ENCODE measurements at regions not wholly inside any gene's neighbourhood (a gene's known extent, or its start where the extent isn't known, plus 50 kb on each side); places are given as distances from the start of the nearest gene placed in this dataset.

DNA sequence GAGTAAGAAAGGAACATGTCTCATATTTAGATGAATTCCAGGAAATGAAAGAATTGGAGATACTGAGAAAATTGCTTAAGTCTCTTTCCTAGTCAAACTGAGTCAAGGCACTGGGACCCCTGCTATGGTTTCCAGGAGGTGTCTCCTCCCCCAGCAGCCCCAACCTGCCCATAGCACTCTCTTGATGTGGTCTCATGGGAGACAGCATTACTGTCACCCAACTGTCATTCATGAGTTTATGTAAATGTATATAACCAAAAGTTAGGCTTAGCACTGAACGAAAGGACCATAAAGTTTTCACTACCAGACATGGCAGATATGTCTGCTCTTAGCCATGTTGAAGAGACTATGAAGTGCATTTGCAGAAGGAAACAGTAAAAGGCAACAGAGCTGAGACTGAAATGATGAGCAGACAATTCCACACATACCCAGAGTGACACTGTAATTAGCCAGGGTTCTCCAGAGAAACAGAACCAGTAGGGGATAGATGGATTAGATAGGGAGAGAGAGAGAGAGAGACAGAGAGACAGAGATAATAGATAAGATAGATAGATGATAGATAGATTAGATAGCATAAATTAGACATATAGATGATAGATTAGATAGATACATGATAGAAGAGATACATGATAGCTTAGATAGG is 328.1 kb downstream of the BRD1 start:
- DNase-seq, result no peak

DNA sequence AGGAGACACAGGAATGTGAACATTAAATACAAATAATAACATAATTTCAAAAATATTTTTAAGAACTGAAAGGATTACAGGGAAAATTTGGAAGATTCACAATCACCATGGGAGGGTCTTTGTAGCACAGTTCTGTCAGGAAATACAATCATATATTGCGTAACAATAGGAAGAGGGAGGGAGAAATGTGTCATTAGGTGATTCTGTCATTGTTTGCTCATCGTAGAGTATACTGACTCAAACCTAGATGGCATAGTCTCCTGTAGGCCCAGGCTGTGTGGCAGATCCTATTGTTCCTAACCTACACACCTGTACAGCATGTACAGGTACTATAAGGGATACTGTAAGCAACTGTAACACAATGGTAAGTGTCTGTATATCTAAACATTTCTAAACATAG is 330.4 kb downstream of the BRD1 start:
- DNase-seq, result no peak

DNA sequence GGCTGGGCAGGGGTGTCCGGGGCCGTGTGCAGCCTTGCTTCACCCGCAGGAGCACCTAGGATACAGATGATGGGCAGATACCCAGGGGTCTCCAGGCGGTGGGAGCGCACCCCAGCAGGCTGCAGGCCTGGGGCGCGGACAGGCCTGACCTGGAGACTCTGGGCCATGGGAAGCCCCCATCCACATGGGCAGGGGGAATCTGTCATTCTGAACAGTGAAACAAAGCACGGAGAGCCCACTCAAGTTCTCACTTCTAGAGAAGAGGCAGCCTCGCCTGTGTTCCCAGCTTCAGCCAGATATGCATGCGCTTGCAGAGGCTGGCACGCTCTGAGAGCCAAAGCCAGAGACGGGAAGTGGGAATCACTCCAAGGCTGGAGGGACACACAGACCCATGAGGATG is 333.1 kb downstream of the BRD1 start:
- no peak for DNase-seq

DNA sequence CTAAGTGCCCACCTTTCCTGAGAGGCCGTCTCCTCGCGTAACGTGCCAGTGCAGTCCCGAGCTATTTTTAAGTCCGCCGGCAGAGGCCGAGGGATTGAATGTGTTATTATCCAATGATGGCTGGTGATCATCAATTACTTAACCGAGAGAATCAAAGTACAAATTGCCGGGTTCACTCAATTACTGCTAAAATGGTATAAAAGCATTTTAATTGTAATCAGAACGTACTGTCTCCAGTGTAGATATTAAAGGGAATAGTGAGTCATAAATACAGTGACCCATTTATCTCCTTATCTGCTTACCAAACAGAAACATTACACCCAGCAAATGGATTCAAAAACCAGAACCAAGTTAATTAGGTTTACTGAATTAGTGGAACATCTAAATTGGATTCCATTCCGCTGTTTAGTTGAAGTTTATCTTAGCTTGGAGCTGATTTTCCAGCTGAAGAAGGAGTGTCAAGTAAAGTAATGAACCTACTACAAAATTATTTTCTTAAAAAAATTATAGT is 334.9 kb downstream of the BRD1 start:
- DNase-seq, result no peak

DNA sequence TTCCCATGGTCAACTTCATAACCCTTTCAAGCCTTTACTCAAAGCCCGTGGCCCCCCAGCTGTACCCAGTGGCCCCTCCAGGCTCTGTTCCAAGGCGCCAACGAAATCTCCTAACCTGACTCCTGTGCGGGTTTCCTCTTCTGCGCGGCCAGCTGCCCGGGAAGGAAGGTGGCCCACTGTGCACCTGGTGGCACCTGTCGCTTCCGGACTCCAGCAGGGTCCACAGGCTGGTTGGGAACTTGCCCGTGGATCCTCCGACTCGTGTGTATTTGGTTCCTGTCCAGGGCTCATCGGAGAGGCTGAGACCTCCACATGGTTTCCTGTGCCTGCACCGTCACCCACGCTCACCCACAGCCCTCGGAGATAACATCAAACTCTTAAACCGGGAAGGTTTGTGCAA is 335.4 kb downstream of the BRD1 start:
- DNase-seq, result no peak

DNA sequence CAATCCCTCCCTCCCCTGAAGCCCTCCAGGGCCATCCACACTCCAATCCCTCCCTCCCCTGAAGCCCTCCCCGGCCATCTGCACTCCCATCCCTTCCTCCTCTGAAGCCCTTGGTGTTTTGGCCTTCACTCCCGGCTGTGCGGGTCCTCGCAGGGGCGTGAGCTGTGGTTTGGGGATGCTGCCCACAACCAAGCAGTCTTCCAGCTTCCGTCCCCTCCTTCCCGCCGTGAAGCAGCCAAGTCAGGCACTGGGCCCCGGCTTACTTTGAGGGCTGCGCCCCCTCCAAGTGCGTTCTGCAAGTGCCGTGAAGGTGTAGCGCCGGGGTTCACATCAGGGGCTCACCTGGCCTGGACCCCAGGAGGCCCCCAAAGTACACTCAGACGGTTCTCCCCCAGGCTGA is 335.9 kb downstream of the BRD1 start:
- no peak for DNase-seq

DNA sequence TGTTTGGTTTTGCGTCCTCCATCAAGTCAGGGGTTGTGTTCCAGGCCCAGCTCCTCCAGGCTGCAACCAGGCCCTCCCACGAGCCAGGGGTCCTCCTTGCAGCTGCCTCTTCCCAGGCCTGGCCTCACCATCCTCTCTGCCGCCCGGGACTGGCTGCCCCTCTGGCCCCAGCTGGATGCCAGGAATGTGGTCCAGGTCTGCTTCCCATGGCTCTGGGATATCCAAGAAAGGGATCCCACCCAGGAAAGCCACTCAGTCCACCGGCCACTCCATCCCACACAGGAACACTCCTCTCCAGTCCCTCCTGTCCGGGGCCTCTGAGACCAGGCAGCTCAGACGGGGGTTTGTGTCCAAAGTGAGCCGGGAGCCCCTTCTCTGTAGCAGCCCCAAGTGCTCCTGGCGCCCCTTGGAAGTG is 336.4 kb downstream of the BRD1 start:
- no peak for DNase-seq

DNA sequence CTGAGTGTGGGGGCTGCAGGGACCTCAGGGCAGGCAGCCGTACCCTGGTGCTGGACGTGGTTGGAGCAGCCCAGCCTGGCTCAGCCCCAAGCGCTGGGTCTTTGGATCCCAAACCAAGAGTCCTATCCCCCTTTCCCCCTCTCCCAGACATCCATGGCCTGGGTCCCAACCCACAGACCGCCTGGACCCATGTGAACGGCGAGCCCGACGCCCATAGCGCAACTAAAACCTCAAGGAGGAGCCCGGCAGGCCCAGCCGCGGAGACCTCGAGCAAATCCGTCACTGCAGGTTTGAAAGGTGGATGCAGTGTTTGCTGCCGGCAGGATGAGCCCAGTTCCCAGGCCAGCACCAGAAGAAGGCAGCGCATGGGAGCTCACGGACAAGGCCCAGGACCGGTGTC is 337.0 kb downstream of the BRD1 start:
- no peak for DNase-seq

DNA sequence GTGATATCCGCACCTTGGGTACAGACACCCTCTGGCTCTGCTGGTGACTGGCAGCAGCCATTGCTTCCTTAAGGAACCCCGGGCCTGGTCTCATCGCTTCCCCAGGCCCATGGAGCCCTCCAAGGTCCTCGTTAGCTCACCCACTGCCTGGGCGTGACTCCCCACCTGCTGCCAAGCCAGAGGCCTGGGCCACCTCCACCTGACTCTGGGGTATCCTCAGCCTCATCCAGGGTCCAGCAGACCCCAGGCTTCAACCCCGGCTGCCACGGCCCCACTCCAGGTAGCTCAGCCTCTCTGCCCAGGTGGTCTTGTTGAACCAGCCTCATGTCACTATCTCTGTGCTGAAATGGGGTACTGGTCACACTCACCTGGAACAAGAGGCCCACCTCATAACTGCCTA is 337.9 kb downstream of the BRD1 start:
- no peak for DNase-seq

DNA sequence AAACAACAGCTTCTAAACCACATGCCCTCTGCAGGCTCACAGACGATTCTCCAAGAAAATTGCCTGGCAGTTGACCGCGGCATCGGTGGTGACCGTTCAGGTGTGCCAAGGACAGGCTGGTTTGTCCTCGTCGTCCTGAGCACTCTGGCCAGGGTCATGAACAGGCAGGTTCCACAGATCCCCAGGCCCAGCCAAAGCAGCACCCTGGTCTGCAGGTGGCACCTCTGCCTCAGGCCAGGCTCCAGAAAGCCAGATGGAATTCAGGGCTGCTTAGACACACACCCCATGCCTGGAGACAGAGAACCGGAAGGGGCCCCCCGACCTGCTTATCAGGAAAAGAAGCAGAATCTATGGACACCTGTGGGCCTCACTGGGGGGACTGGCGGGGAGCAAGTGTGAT is 338.7 kb downstream of the BRD1 start:
- no peak for DNase-seq

DNA sequence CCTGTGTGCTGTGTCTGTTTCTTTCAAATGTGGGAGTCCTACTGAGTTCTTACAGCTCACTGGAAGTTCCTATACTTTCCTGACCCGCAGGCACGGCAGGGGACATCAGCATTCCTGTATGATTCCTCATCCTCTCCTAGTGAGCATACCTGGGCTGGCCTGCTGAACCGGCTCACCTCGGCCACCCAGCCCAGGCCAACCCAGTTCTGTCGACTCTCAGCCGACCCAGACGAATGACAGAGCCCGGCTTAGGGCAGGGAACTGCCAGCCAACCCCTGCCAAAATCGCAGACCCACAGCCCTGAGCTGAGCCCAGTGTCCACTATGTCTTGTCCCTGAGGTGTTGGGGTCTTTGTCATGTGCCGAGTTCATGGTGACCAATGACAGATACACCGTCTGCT is 339.7 kb downstream of the BRD1 start:
- DNase-seq, result no peak

DNA sequence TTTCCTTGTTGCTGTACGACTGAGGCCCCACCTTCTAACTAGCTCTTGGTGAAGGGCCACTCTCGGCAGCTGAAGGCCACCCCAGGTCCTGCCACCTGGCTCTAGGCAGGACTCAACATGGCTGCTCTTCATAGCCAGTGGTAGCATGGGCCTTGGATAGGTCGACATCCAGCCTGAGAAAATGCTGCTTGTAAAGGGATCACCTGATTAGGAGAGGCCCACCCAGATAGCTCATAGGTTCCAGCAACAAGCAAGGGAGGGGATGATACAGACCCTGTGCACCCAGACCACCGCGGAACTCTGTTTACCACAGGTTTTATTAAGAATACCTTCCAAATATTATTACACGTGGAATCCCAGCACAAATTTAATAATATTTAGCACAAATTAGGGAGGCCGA is 341.4 kb downstream of the BRD1 start:
- DNase-seq, result no peak

DNA sequence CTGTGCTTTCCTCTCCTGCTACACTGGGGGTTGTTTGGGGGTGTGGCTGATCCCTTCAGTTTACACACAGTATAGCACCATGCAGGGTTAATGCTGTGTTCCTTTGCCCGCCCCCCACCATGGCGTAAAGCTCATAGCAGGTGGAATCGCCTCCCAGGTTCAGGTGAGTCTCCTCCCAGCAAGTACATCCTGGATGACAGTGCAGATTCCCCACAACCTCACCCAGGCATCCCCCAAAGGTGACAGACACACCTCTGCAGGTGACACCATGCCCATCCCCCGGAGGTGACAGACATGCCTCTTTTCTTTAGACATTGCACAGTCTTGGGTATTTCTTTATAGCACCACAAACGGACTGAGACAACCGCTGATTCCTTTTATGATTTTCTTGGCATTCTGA is 343.7 kb downstream of the BRD1 start:
- no peak for DNase-seq

DNA sequence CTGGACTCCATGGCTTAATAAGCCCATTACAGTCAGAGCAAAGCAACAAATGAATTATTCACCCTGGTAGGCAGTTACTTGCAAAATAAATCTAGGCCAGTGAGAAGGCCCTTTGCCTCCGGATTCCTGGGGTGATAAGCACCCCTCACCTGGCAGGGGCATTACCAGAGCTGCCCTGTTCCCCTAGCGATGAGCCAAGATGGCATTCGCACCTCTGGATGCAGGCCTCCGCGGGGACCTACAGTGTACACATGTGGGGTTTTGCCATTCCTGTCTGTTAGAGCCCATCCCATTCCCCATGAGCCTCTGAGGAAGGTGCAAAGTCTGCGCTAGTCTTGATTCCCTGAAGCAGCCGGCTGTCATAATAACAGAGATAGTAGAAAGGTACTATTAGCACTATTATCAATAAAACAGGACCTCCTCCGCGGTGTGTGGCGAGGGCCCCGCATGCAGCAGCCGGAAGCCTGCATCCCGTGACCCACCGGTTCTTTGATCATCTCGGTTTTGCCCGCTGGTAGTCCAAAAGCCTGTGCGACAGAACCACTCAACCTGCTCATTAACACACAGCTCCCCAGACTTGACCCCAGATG is 344.3 kb downstream of the BRD1 start:
- DNase-seq, result no peak

DNA sequence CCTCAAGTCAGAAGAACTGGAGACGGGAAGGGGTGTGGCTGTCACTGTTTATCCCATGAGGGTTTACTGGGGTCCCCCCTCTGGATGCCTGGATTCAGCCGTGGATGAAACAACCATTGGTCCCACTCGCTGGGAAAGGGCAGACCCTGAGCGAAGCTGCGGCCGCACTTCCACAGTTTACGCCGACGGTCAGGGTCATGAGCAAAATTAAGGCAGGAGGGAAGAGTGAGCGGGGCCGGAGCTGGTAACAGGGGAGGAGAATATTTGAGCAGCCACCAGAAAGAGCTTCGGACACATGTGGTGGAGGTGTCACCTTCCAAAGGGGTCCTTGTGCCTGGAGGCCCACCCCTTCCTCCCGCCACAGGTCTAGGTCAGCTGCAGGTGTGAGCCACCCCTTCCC is 344.9 kb downstream of the BRD1 start:
- DNase-seq, result no peak

DNA sequence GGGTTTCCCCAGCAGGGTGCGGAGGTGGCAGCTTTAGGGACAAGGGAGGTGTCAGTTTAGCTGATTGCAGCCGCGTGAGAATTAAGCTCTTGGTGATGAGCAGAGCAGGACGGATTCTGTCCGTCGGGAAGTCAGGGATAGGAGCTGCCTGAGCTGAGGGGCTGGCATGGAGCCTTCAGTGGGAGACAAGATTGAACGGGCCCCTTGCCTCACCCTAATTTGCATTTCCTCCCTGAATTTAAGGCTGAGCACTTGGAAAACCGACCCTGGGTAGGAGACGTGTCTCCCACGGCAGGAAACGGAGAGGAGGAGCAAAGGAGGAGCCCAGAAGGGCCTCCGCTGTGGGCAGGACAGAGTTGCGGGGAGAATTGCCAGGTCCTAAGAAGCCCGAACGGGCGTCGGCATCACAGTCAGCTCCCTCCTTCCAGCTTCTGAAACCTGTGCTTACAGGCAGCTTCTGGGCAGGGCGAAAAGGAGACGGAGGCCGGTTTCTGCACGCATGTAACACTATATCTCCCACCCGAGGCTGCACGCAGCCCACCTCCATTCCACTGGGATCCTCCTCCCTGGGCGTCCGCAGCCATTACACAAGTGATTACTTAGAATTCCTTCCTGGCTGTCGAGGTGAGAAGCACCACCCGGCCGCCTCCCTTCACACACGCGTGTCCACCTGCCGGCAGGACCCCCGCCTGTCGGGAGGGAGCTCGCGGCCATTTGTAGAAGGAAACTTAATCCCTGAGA is 345.8 kb downstream of the BRD1 start:
- DNase-seq, result no peak

DNA sequence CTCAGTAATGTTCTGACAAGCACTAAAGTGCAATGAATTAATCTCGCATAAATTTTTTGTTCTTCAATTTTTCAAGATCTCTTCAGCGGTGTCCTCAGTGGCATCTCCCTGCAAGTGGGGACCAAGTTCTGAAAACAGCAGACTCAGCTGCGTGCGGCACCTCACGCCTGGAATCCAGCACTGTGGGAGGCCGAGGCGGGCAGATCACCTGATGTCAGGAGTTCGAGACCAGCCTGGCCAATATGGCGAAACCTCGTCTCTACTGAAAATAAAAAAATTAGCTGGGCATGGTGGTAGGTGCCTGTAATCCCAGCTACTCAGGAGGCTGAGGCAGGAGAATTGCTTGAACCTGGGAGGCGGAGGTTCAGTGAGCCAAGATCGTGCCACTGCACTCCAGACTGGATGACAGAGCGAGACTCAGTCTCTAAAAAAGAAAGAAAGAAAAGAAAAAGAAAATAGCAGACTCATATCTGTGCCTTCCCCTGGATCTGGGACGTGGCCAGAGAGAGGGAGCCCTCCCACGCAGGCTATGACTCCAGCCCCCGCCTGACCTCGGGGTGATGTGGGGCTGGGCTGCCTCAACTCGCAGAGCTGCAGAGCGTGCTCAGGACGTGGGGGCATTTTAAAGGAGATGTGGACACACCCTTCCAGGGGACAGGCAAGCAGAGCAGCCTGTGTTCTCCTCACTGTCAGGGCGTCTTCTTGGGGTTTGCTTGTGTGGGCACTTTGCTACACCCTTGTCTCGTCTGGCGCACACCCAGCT is 346.6 kb downstream of the BRD1 start:
- no peak for DNase-seq

DNA sequence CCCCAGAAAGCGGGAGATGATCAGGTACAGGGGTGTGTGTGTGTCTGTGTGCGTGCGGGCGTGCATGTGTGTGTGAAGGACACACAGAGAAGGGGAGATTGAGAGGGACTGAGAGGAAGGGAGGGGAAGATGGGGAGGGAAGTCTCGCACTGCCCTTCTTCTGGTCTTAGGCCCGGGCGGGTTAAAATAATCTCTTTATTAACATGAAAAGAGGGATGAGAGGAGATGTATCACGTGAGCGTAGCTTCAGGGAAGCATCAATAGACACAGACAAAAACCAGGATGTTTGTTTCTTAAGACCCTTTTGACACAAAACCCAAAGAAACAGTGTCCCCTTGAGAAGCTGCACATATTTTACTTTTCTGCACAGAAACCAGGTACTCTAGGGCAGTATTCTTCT is 347.3 kb downstream of the BRD1 start:
- DNase-seq, result no peak

DNA sequence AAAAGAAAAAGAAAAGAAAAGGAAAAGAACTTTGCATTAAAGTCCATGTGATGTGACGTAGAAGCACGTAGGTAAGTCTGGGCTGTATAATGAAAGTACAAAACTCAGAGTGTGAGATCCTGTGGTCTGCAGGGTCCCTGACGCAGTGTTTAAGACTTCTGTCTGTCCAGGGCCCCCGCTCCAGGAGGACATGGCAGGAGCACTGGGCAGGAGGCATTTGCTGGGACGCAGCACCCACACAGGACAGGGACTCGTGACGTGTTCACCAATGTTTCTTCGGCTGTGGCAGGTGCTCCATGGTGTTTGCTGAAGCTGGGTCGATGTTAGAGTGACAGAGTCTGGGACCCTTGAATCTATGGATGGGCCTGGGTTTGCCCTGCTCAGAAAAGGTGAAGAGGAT is 348.1 kb downstream of the BRD1 start:
- no peak for DNase-seq

DNA sequence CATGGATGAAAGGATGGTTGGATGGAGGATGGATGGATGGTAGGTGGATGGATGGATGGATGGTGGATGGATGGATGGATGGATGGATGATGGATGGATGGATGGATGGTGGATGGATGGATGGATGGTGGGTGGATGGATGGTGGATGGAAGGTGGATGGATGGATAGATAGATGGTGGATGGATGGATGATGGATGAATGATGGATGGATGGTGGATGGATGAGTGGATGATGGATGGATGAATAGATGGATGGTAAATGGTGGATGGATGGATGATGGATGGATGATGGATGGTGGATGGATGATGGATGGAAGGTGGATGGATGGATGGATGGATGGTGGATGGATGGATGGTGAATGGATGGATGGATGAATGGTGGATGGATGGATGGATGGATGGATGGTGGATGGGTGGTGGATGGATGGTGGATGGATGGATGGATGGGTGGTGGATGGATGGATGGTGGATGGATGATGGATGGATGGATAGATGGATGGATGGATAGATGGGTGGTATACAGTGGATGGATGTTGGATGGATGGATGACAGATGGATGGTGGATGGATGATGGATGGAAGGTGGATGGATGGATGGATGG is 350.8 kb downstream of the BRD1 start:
- no peak for DNase-seq

DNA sequence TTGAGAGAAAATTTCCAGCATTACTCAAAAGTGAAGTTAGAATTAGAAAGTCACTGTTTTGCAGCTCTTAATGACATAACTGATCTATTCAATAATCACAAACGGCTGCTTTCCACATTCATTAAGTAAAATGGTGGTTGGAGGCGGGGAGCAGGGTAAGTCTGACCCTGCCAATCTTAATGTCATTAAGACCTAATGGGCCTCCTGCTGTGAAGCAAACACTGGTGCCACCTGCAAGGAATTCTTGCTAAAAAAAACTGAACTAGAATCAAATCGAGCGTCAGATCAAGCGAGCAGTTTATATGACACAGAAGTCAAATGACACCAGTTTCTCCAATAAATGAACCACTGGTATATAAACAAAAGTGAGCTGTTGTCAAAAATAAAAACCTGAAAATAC is 351.5 kb downstream of the BRD1 start:
- no peak for DNase-seq

DNA sequence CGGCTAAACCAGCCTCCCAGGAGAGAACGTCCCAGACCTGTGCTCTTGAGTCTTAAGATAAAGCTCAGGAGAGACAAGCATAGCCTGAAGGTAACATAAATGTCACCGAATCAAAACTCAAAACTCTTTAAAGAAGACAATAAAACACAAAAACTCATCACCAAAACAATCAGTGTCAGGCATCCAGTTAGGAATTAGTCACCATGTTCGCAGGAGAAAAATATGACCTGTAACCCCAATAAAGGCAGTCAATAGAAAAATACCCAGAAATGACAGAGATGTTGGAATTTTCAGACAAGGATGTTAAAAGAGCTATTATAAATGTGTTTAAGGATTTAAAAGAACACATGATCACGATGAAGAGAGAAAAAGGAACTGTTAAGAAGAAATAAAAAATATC is 352.4 kb downstream of the BRD1 start:
- DNase-seq, result no peak

DNA sequence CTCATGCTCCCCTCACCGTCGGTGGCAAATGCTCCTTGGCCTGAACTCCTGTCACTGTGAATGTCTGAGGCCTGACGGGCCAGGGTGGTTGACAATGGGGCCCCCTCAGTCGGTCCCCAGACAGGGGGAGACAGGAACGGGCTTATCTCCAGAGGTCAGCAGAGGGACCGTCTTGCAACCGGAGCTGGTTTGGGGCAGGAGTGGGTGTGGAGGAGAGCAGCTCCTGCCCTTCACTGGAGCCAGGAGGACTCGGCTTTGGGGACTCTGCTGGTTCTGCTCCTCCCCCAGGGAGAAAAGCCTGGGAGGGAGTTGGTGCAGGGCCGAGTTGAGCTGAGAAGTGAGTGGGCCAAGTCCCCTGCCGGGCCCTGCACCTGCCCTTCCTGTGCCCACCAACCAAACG is 354.4 kb downstream of the BRD1 start:
- DNase-seq, result no peak

All from 8988T (cell line).